Neural progenitor cell (in vitro differentiated cells): ENCODE measurements at regions not wholly inside any gene's neighbourhood (a gene's known extent, or its start where the extent isn't known, plus 50 kb on each side); places are given as distances from the start of the nearest gene placed in this dataset.

Experiments
- EZH2 ChIP-seq: fragments of 200-600 bp; sonication (generic); IDR thresholded peaks from 2 replicates; pipeline ENCODE4 v1.6.1; 2017; ENCODE audit warnings: antibody characterized with exemption, mild to moderate bottlenecking, moderate library complexity
- TF ChIP-seq, protein P1 (sequence below): fragments of 200-600 bp; sonication (generic); IDR thresholded peaks from 2 replicates; pipeline ENCODE4 v1.5.1; 2017; ENCODE audit warnings: antibody characterized with exemption, mild to moderate bottlenecking

- TF ChIP-seq, protein P1, sequence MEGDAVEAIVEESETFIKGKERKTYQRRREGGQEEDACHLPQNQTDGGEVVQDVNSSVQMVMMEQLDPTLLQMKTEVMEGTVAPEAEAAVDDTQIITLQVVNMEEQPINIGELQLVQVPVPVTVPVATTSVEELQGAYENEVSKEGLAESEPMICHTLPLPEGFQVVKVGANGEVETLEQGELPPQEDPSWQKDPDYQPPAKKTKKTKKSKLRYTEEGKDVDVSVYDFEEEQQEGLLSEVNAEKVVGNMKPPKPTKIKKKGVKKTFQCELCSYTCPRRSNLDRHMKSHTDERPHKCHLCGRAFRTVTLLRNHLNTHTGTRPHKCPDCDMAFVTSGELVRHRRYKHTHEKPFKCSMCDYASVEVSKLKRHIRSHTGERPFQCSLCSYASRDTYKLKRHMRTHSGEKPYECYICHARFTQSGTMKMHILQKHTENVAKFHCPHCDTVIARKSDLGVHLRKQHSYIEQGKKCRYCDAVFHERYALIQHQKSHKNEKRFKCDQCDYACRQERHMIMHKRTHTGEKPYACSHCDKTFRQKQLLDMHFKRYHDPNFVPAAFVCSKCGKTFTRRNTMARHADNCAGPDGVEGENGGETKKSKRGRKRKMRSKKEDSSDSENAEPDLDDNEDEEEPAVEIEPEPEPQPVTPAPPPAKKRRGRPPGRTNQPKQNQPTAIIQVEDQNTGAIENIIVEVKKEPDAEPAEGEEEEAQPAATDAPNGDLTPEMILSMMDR: no peak
- no peak for TF ChIP-seq EZH2
These were observed 66.8 kb upstream of the NEBL start for GRCh38 chr10:20963721-20964595.
